GM23248 (cell line): ENCODE measurements at regions not wholly inside any gene's neighbourhood (a gene's known extent, or its start where the extent isn't known, plus 50 kb on each side); places are given as distances from the start of the nearest gene placed in this dataset.

Source experiments
- DNase-seq: peaks from one replicate; pipeline ENCODE4 v3.0.0-alpha.2; 2015
- H2AFZ ChIP-seq: fragments of 200-600 bp; sonication (generic); 2 replicates; pipeline ENCODE4 v1.6.1; 2016; ENCODE audit warnings: antibody characterized with exemption
- H3F3A ChIP-seq: fragments of 200-600 bp; sonication (generic); 2 replicates; pipeline ENCODE4 v1.6.1; 2016; ENCODE audit warnings: mild to moderate bottlenecking, antibody characterized with exemption, mixed run types; ENCODE audit not compliant: insufficient read depth
- H3K27ac ChIP-seq: fragments of 200-600 bp; sonication (generic); 2 replicates; pipeline ENCODE4 v1.5.1; 2016; ENCODE audit warnings: mild to moderate bottlenecking
- H3K27me3 ChIP-seq: fragments of 200-600 bp; sonication (generic); replicated peaks from 2 replicates; pipeline ENCODE4 v1.6.1; 2016; ENCODE audit warnings: mild to moderate bottlenecking; ENCODE audit not compliant: insufficient read depth
- H3K36me3 ChIP-seq: fragments of 200-600 bp; sonication (generic); 2 replicates; pipeline ENCODE4 v1.6.1; 2016; ENCODE audit warnings: low read depth, mild to moderate bottlenecking
- H3K4me1 ChIP-seq: fragments of 200-600 bp; sonication (generic); 2 replicates; pipeline ENCODE4 v1.6.1; 2016; ENCODE audit warnings: mild to moderate bottlenecking; ENCODE audit not compliant: insufficient read depth
- H3K4me2 ChIP-seq: fragments of 200-600 bp; sonication (generic); one replicate; pipeline ENCODE4 v1.6.1; 2016; ENCODE audit warnings: mild to moderate bottlenecking; ENCODE audit not compliant: unreplicated experiment
- H3K4me3 ChIP-seq: fragments of 200-600 bp; sonication (generic); 2 replicates; pipeline ENCODE4 v1.5.1; 2016; ENCODE audit warnings: mild to moderate bottlenecking
- H3K79me2 ChIP-seq: fragments of 200-600 bp; sonication (generic); 2 replicates; pipeline ENCODE4 v1.6.1; 2016; ENCODE audit warnings: mild to moderate bottlenecking; ENCODE audit not compliant: insufficient read depth
- H3K9ac ChIP-seq: fragments of 200-600 bp; sonication (generic); 2 replicates; pipeline ENCODE4 v1.6.1; 2016; ENCODE audit warnings: mild to moderate bottlenecking
- H3K9me2 ChIP-seq: fragments of 200-600 bp; sonication (generic); 2 replicates; pipeline ENCODE4 v1.6.1; 2016; ENCODE audit warnings: mixed run types, mild to moderate bottlenecking, moderate library complexity; ENCODE audit not compliant: insufficient read depth
- H3K9me3 ChIP-seq: fragments of 200-600 bp; sonication (generic); one replicate; pipeline ENCODE4 v1.6.1; 2017; ENCODE audit warnings: low read depth
- H4K20me1 ChIP-seq: fragments of 200-600 bp; sonication (generic); 2 replicates; pipeline ENCODE4 v1.6.0; 2016; ENCODE audit not compliant: insufficient read depth
- EZH2 ChIP-seq: fragments of 200-600 bp; sonication (generic); IDR thresholded peaks from 2 replicates; pipeline ENCODE4 v1.6.1; 2018; ENCODE audit warnings: antibody characterized with exemption, mild to moderate bottlenecking; ENCODE audit not compliant: insufficient read depth, poor library complexity, severe bottlenecking
- EZH2phosphoT487 ChIP-seq: fragments of 200-600 bp; sonication (generic); IDR thresholded peaks from 2 replicates; pipeline ENCODE4 v1.6.1; 2018; ENCODE audit warnings: antibody characterized with exemption, moderate library complexity, mild to moderate bottlenecking, low read depth; ENCODE audit not compliant: insufficient read depth
- WGBS, 2 experiments: methylation state at CpG; one replicate each; pipeline ENCODE4 v1.1.6; 2015 to 2017; ENCODE audit warnings: low lambda C conversion rate in 2 of 2, low coverage in 1 of 2; ENCODE audit errors: missing lambda C conversion rate in 2 of 2; 5-methylcytosine and 5-hydroxymethylcytosine counted together
- in situ Hi-C: fragments of 300-500 bp; cut with MboI; formaldehyde crosslinking; loops from 2 replicates; pipeline ENCODE4 v1.15.0; 2020

GRCh38 chr15:70532531-70533186 lies 230.7 kb downstream of the UACA start:
- no peaks in the 10 kb centered on the region for H4K20me1 ChIP-seq
- peaks cover 5% of the 10 kb centered on the region; the same call in 1 of the 2 replicates for H3K4me1 ChIP-seq

DNA sequence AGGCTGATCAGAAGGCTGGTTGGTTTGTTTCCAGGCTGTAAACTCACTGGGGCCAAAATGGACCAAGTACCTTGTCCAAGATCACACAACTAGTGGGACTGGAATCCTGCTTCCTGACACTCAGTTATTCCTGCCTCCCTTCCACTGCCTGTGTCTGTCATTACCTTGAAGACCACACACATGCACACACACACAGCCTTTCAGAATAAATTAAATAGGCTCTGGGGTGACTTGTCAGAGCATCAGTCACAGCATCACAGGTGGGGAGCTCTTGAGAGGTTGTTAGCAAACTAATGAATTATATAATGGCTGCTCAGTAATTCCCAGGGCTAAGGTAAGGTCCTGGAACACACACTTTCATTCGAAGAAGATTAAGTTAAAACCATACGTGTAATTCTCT lies 231.8 kb downstream of the UACA start:
- in situ Hi-C loops = no loop called here
- peaks cover 10% of the 10 kb centered on the region; the same call in 1 of the 2 replicates for H3K4me1 ChIP-seq

More at GRCh38 chr15:70532531-70533186, 230.7 kb downstream of the UACA start:
- peaks cover 6% of the 10 kb centered on the region; the same call in 1 of the 2 replicates for H3F3A ChIP-seq
- no peaks in the 10 kb centered on the region for H3K9me3 ChIP-seq
- no peak for DNase-seq
- no peak overlapping the region for H3K9ac ChIP-seq
- H3K79me2 ChIP-seq = no peaks in the 10 kb centered on the region
- H3K36me3 ChIP-seq = no peaks in the 10 kb centered on the region
- in situ Hi-C loops = no loop called here
- H3K9me2 ChIP-seq = no peaks in the 10 kb centered on the region
- H3K4me2 ChIP-seq = no peak overlapping the region
- H3K27ac ChIP-seq = no peak overlapping the region
- no peak overlapping the region for H2AFZ ChIP-seq
- WGBS, 2 experiments = 60 to 67% methylated on average over 5 of the region's 5 CpGs
- TF ChIP-seq EZH2phosphoT487 (no peak), EZH2 (no peak)
- H3K27me3 ChIP-seq = peaks cover 60% of the 10 kb centered on the region
- no peak overlapping the region for H3K4me3 ChIP-seq

DNA sequence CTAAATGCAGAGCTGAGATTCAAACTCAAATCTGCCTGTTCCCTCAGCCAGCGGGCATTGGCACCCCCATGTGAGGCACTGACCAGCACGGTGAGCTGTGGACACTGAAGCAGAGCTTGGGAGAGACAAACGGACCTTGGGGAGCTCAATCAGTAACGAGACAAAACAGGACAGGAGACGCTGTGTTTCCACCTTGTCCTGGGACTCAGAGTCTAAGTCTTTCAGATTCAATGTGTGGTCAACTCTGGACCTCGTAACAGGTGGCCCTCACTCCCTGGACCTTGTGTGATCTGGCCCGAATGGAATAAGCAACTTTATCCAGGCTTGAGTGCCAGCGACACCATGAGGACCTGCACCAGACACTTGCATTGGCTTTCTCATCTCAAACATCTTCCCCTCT lies 232.5 kb downstream of the UACA start:
- H3K4me2 ChIP-seq = no peak overlapping the region
- DNase-seq = no peak
- no peaks in the 10 kb centered on the region for H3K9me2 ChIP-seq
- no peak overlapping the region for H3K4me3 ChIP-seq
- H3K9ac ChIP-seq = no peak overlapping the region
- H3K9me3 ChIP-seq = no peaks in the 10 kb centered on the region
- H3K36me3 ChIP-seq = no peaks in the 10 kb centered on the region
- peaks cover 15% of the 10 kb centered on the region for H3K4me1 ChIP-seq
- TF ChIP-seq EZH2phosphoT487 (no peak), EZH2 (no peak)
- in situ Hi-C loops = no loop called here
- no peaks in the 10 kb centered on the region for H3K79me2 ChIP-seq
- no peaks in the 10 kb centered on the region for H4K20me1 ChIP-seq
- no peak overlapping the region for H2AFZ ChIP-seq
- H3F3A ChIP-seq = peaks cover 20% of the 10 kb centered on the region
- 56 to 63% methylated on average over 8 of the region's 8 CpGs for WGBS, 2 experiments
- peaks cover 42% of the 10 kb centered on the region for H3K27me3 ChIP-seq
- H3K27ac ChIP-seq = no peak overlapping the region

More for the DNA sequence above, 231.8 kb downstream of the UACA start:
- Histone ChIP-seq H3K4me3 (no peak overlapping the region), H3K9ac (no peak overlapping the region), H3K79me2 (no peaks in the 10 kb centered on the region), H3K27me3 (peaks cover 49% of the 10 kb centered on the region), H2AFZ (no peak overlapping the region), H3F3A (peaks cover 14% of the 10 kb centered on the region), H3K4me2 (no peak overlapping the region), H3K9me3 (no peaks in the 10 kb centered on the region), H4K20me1 (no peaks in the 10 kb centered on the region), H3K27ac (no peak overlapping the region), H3K36me3 (no peaks in the 10 kb centered on the region), H3K9me2 (no peaks in the 10 kb centered on the region)
- DNase-seq = no peak
- WGBS, 2 experiments = 51 to 65% methylated on average over 2 of the region's 2 CpGs
- no peak for TF ChIP-seq EZH2
- TF ChIP-seq EZH2phosphoT487 = no peak

- Histone ChIP-seq H3K27ac (no peak overlapping the region), H2AFZ (no peak overlapping the region), H3K9ac (no peak overlapping the region), H4K20me1 (no peaks in the 10 kb centered on the region), H3K4me3 (no peak overlapping the region), H3K79me2 (no peaks in the 10 kb centered on the region), H3K36me3 (no peaks in the 10 kb centered on the region), H3K9me2 (no peaks in the 10 kb centered on the region), H3K27me3 (peaks cover 41% of the 10 kb centered on the region), H3K9me3 (no peaks in the 10 kb centered on the region), H3K4me1 (peaks cover 15% of the 10 kb centered on the region), H3F3A (peaks cover 20% of the 10 kb centered on the region), H3K4me2 (no peak overlapping the region)
- no peak for DNase-seq
- in situ Hi-C loops = no loop called here
- WGBS, 2 experiments = 67 to 72% methylated on average over 4 of the region's 4 CpGs
- TF ChIP-seq EZH2phosphoT487 = no peak
- no peak for TF ChIP-seq EZH2
Measured at GRCh38 chr15:70530503-70530902, 232.9 kb downstream of the UACA start.

- H3K9me2 ChIP-seq = no peaks in the 10 kb centered on the region
- H3K36me3 ChIP-seq = no peaks in the 10 kb centered on the region
- H3K79me2 ChIP-seq = no peaks in the 10 kb centered on the region
- H3K27me3 ChIP-seq = peaks cover 41% of the 10 kb centered on the region
- no peaks in the 10 kb centered on the region for H3K9me3 ChIP-seq
- no peak overlapping the region for H3K4me2 ChIP-seq
- peaks cover 20% of the 10 kb centered on the region for H3F3A ChIP-seq
- TF ChIP-seq EZH2phosphoT487 (no peak), EZH2 (no peak)
- no peak overlapping the region for H3K27ac ChIP-seq
- no peak overlapping the region for H2AFZ ChIP-seq
- no peak for DNase-seq
- 73 to 83% methylated on average over 5 of the region's 5 CpGs for WGBS, 2 experiments
- no peak overlapping the region for H3K9ac ChIP-seq
- no peaks in the 10 kb centered on the region for H4K20me1 ChIP-seq
- peaks cover 15% of the 10 kb centered on the region for H3K4me1 ChIP-seq
- in situ Hi-C loops = no loop called here
- H3K4me3 ChIP-seq = no peak overlapping the region
Measured at GRCh38 chr15:70530017-70530499, 233.3 kb downstream of the UACA start.
